Testis (tissue), 2 donors: ENCODE measurements at regions not wholly inside any gene's neighbourhood (a gene's known extent, or its start where the extent isn't known, plus 50 kb on each side); places are given as distances from the start of the nearest gene placed in this dataset.

Source experiments
- DNase-seq: peaks from one replicate; pipeline ENCODE4 v3.0.0-alpha.2; 2019
- H3K27ac ChIP-seq, 2 donors: fragments of 200-600 bp; sonication (generic); one replicate each; pipeline ENCODE4 v1.5.1; 2019
- H3K27me3 ChIP-seq: fragments of 200-600 bp; sonication (generic); one replicate; pipeline ENCODE4 v1.5.1; 2019
- H3K36me3 ChIP-seq: fragments of 200-600 bp; sonication (generic); one replicate; pipeline ENCODE4 v1.5.1; 2017; ENCODE audit warnings: low read depth; ENCODE audit errors: missing control alignments
- H3K4me1 ChIP-seq: fragments of 200-600 bp; sonication (generic); one replicate; pipeline ENCODE4 v1.5.1; 2019
- H3K4me3 ChIP-seq, 2 donors: fragments of 200-600 bp; sonication (generic); one replicate each; pipeline ENCODE4 v1.5.1; 2017 to 2019
- H3K9me3 ChIP-seq: fragments of 200-600 bp; sonication (generic); one replicate; pipeline ENCODE4 v1.5.1; 2017
- CTCF ChIP-seq, 3 experiments: fragments of 450-650 bp in 2 of 3; fragments of 200-600 bp in 1 of 3; sonication (generic) in 1 of 3; IDR thresholded peaks; one replicate each; pipeline ENCODE4 v1.5.1; 2016 to 2019; ENCODE audit warnings: antibody characterized with exemption in 3 of 3, mild to moderate bottlenecking in 2 of 3, moderate library complexity in 1 of 3
- POLR2A ChIP-seq: fragments of 450-650 bp; IDR thresholded peaks from one replicate; pipeline ENCODE4 v1.6.1; 2017; ENCODE audit warnings: antibody characterized with exemption, mild to moderate bottlenecking, moderate library complexity
- WGBS, 2 donors: methylation state at CpG; one replicate each; pipeline ENCODE4 v1.1.5; 2018; 5-methylcytosine and 5-hydroxymethylcytosine counted together
- intact Hi-C: fragments of 100-400 bp; cut with DNase I; formaldehyde crosslinking; loops from one replicate; pipeline ENCODE4 v1.15.1; 2023; ENCODE audit warnings: low total_unique reads

- Histone ChIP-seq H3K9me3 (no peaks in the 10 kb centered on the region), H3K27me3 (no peaks in the 10 kb centered on the region)
These were observed 148.3 kb downstream of the POSTN start for GRCh38 chr13:37450276-37450675.

GRCh38 chr13:37448153-37448552 lies 150.4 kb downstream of the POSTN start:
- 35 to 69% methylated on average over 1 of the region's 1 CpG for WGBS, 2 donors
- no peak overlapping the region for H3K4me3 ChIP-seq
- intact Hi-C loops, result no loop called here
- no peaks in the 10 kb centered on the region for H3K27me3 ChIP-seq
- no peak overlapping the region for H3K27ac ChIP-seq
- no peaks in the 10 kb centered on the region for H3K9me3 ChIP-seq
- H3K4me1 ChIP-seq, result no peaks in the 10 kb centered on the region
- H3K36me3 ChIP-seq, result no peaks in the 10 kb centered on the region
- no peak for DNase-seq
- no peak for TF ChIP-seq CTCF (IDR thresholded peaks at IDR 0.05)
- TF ChIP-seq POLR2A, result no peak

More at GRCh38 chr13:37450276-37450675, 148.3 kb downstream of the POSTN start:
- no peak overlapping the region for H3K27ac ChIP-seq
- intact Hi-C loops, result no loop called here
- no peaks in the 10 kb centered on the region for H3K4me1 ChIP-seq
- TF ChIP-seq CTCF (IDR thresholded peaks at IDR 0.05), result no peak
- no peak for TF ChIP-seq POLR2A
- H3K36me3 ChIP-seq, result no peaks in the 10 kb centered on the region
- no peak overlapping the region for H3K4me3 ChIP-seq
- DNase-seq, result no peak
- 82 to 87% methylated on average over 2 of the region's 2 CpGs for WGBS, 2 donors

- Histone ChIP-seq H3K36me3 (no peaks in the 10 kb centered on the region), H3K4me3 (no peak overlapping the region), H3K4me1 (no peaks in the 10 kb centered on the region), H3K27ac (no peak overlapping the region), H3K9me3 (no peaks in the 10 kb centered on the region), H3K27me3 (no peaks in the 10 kb centered on the region)
- intact Hi-C loops, result no loop called here
- no peak for TF ChIP-seq POLR2A
- no peak for TF ChIP-seq CTCF (IDR thresholded peaks at IDR 0.05)
- WGBS, 2 donors, result 77 to 91% methylated on average over 3 of the region's 3 CpGs
- DNase-seq, result no peak
These were observed 152.1 kb downstream of the POSTN start for GRCh38 chr13:37446503-37446902.

GRCh38 chr13:37443538-37443937 lies 155.0 kb downstream of the POSTN start:
- Histone ChIP-seq H3K4me3 (no peak overlapping the region), H3K27me3 (no peaks in the 10 kb centered on the region), H3K27ac (no peak overlapping the region), H3K4me1 (no peaks in the 10 kb centered on the region), H3K9me3 (no peaks in the 10 kb centered on the region), H3K36me3 (no peaks in the 10 kb centered on the region)
- 57 to 67% methylated on average over 1 of the region's 1 CpG for WGBS, 2 donors
- TF ChIP-seq CTCF (IDR thresholded peaks at IDR 0.05) (no peak), POLR2A (no peak)
- no peak for DNase-seq
- intact Hi-C loops, result no loop called here

GRCh38 chr13:37442996-37443395 lies 155.6 kb downstream of the POSTN start:
- H3K4me3 ChIP-seq, result no peak overlapping the region
- 63 to 72% methylated on average over 1 of the region's 1 CpG for WGBS, 2 donors
- H3K36me3 ChIP-seq, result no peaks in the 10 kb centered on the region
- intact Hi-C loops, result no loop called here
- TF ChIP-seq POLR2A, result no peak
- TF ChIP-seq CTCF (IDR thresholded peaks at IDR 0.05), result no peak
- no peaks in the 10 kb centered on the region for H3K27me3 ChIP-seq
- H3K9me3 ChIP-seq, result no peaks in the 10 kb centered on the region
- no peaks in the 10 kb centered on the region for H3K4me1 ChIP-seq
- H3K27ac ChIP-seq, result no peak overlapping the region
- no peak for DNase-seq
